OCI-LY3 (cell line): ENCODE measurements at regions not wholly inside any gene's neighbourhood (a gene's known extent, or its start where the extent isn't known, plus 50 kb on each side); places are given as distances from the start of the nearest gene placed in this dataset.
"Not testable (repeated sequence)": the region's sequence is repeated elsewhere in the genome, so short reads cannot be mapped to it uniquely, and the experiment has no call there.

Experiments used
- H2AFZ ChIP-seq: fragments of 200-600, 300-600 bp; shearing (Covaris generic); 2 replicates; pipeline ENCODE4 v1.6.0; 2014; ENCODE audit warnings: antibody characterized with exemption, low read depth, low read length
- H3K27ac ChIP-seq: fragments of 200-600, 300-600 bp; sonication (generic); 2 replicates; pipeline ENCODE4 v1.5.1; 2014; ENCODE audit warnings: mild to moderate bottlenecking, low read length, moderate library complexity, mixed read lengths
- H3K27me3 ChIP-seq: fragments of 200-600, 300-600 bp; sonication (generic); 2 replicates; pipeline ENCODE4 v1.6.1; 2014; ENCODE audit warnings: low read depth, low read length, mixed read lengths
- H3K36me3 ChIP-seq: fragments of 200-600, 300-600 bp; sonication (generic); replicated peaks from 2 replicates; pipeline ENCODE3; 2014; ENCODE audit warnings: low read depth, low read length, mixed read lengths
- H3K4me1 ChIP-seq: fragments of 300-600, 200-600 bp; sonication (generic); 2 replicates; pipeline ENCODE4 v1.6.1; 2014; ENCODE audit warnings: low read length, mixed read lengths
- H3K4me2 ChIP-seq: fragments of 200-600, 300-600 bp; sonication (generic); 2 replicates; pipeline ENCODE4 v1.6.1; 2014; ENCODE audit warnings: low read length, mixed read lengths
- H3K4me3 ChIP-seq: fragments of 300-600, 200-600 bp; sonication (generic); 2 replicates; pipeline ENCODE4 v1.5.1; 2014; ENCODE audit warnings: antibody characterized with exemption, mild to moderate bottlenecking, low read length, moderate library complexity
- H3K79me2 ChIP-seq: fragments of 300-600, 200-600 bp; shearing (Covaris generic); 2 replicates; pipeline ENCODE4 v1.6.1; 2014; ENCODE audit warnings: mild to moderate bottlenecking, low read length, mixed read lengths
- H3K9ac ChIP-seq: fragments of 300-600, 200-600 bp; shearing (Covaris generic); 2 replicates; pipeline ENCODE4 v1.6.0; 2014; ENCODE audit warnings: mild to moderate bottlenecking, low read length, moderate library complexity
- H3K9me3 ChIP-seq: fragments of 200-600, 300-600 bp; shearing (Covaris generic); 2 replicates; pipeline ENCODE4 v1.6.1; 2014; ENCODE audit warnings: low read length, mixed read lengths; ENCODE audit not compliant: insufficient read depth
- H4K20me1 ChIP-seq: fragments of 200-600, 300-600 bp; sonication (generic); 2 replicates; pipeline ENCODE4 v1.6.1; 2016; ENCODE audit warnings: low read length, mixed read lengths; ENCODE audit not compliant: insufficient read depth

DNA sequence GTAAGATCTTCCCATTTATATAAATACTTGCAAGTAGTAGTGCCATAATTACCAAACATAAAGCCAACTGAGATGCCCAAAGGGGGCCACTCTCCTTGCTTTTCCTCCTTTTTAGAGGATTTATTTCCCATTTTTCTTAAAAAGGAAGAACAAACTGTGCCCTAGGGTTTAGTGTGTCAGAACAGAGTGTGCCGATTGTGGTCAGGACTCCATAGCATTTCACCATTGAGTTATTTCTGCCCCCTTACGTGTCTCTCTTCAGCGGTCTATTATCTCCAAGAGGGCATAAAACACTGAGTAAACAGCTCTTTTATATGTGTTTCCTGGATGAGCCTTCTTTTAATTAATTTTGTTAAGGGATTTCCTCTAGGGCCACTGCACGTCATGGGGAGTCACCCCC lies 227.9 kb downstream of the POTEM start:
- H4K20me1 ChIP-seq: not testable (repeated sequence)

GRCh38 chr14:19197488-19198234 lies 230.4 kb downstream of the POTEM start:
- H3K4me1 ChIP-seq, H3K27me3 ChIP-seq, H3K9ac ChIP-seq, H3K79me2 ChIP-seq, H3K36me3 ChIP-seq, H3K27ac ChIP-seq, H3K9me3 ChIP-seq, H4K20me1 ChIP-seq, H3K4me2 ChIP-seq, H3K4me3 ChIP-seq, H2AFZ ChIP-seq: not testable (repeated sequence)

More for the DNA sequence above, 227.9 kb downstream of the POTEM start:
- not testable (repeated sequence) for H3K36me3 ChIP-seq, H3K4me3 ChIP-seq, H3K79me2 ChIP-seq, H2AFZ ChIP-seq, H3K27me3 ChIP-seq, H3K4me2 ChIP-seq, H3K27ac ChIP-seq, H3K4me1 ChIP-seq, H3K9ac ChIP-seq, H3K9me3 ChIP-seq

DNA sequence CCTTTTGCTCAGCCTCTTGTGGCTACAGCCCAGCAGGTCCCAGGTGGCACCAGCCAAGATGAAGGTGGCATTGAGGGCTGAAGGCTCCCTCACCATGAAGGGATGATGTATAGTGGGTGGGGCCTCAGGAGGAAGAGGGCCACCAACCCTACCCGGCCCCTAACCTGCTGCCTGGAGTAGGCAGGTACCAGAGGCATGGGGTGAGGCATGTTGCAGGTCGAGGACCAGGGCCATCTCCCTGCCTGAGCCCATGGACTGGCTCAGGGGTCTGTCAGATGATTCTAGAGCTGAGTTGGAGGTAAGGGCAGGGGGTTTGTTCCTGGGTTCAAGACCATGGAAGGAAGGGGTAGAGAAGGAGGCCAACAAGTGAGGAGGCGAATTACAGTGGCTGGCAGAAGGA lies 231.1 kb downstream of the POTEM start:
- H4K20me1 ChIP-seq, H2AFZ ChIP-seq, H3K36me3 ChIP-seq, H3K4me1 ChIP-seq, H3K9ac ChIP-seq, H3K4me3 ChIP-seq, H3K9me3 ChIP-seq, H3K79me2 ChIP-seq, H3K4me2 ChIP-seq, H3K27ac ChIP-seq, H3K27me3 ChIP-seq: not testable (repeated sequence)

GRCh38 chr14:19201394-19202052 lies 232.6 kb downstream of the POTEG start:
- H3K9me3 ChIP-seq, H4K20me1 ChIP-seq, H3K4me2 ChIP-seq, H3K27ac ChIP-seq, H3K9ac ChIP-seq, H2AFZ ChIP-seq, H3K36me3 ChIP-seq, H3K27me3 ChIP-seq, H3K4me3 ChIP-seq, H3K79me2 ChIP-seq, H3K4me1 ChIP-seq: not testable (repeated sequence)

DNA sequence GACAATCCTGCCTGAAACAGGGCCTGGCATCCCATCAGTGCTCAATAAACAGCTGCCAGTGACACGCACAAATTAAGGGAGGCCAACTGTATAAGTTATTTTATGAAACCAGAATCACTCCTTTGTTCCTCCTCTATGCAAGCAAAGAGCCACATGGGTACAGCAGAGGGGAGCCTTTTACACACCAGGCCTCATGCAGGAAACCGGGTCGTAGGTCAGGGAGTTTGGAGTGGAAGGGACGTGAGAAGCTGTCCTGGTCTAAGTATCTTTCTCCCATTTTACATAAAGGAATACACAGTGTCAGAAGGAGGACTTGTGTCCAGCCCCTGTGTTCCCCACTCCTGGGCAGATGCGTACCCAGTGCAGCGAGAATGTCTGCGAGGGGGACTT lies 232.1 kb downstream of the POTEG start:
- not testable (repeated sequence) for H3K27ac ChIP-seq, H3K4me2 ChIP-seq, H3K4me1 ChIP-seq, H3K9me3 ChIP-seq, H3K79me2 ChIP-seq, H3K4me3 ChIP-seq, H2AFZ ChIP-seq, H3K36me3 ChIP-seq, H3K9ac ChIP-seq, H4K20me1 ChIP-seq, H3K27me3 ChIP-seq

GRCh38 chr14:19203250-19203972 lies 230.7 kb downstream of the POTEG start:
- not testable (repeated sequence) for H3K9me3 ChIP-seq, H3K9ac ChIP-seq, H3K4me1 ChIP-seq, H3K27me3 ChIP-seq, H3K36me3 ChIP-seq, H2AFZ ChIP-seq, H3K27ac ChIP-seq, H3K4me3 ChIP-seq, H4K20me1 ChIP-seq, H3K79me2 ChIP-seq, H3K4me2 ChIP-seq

- not testable (repeated sequence) for H3K4me1 ChIP-seq, H3K9ac ChIP-seq, H3K79me2 ChIP-seq, H3K4me2 ChIP-seq, H3K36me3 ChIP-seq, H3K4me3 ChIP-seq, H3K27ac ChIP-seq, H3K27me3 ChIP-seq, H3K9me3 ChIP-seq, H2AFZ ChIP-seq, H4K20me1 ChIP-seq
Measured at GRCh38 chr14:19204827-19205226, 229.3 kb downstream of the POTEG start.

- H3K4me1 ChIP-seq, H2AFZ ChIP-seq, H3K27ac ChIP-seq, H3K9ac ChIP-seq, H3K27me3 ChIP-seq, H3K79me2 ChIP-seq, H3K9me3 ChIP-seq, H3K4me3 ChIP-seq, H3K4me2 ChIP-seq, H3K36me3 ChIP-seq, H4K20me1 ChIP-seq: not testable (repeated sequence)
Measured at GRCh38 chr14:19216480-19216879, 217.7 kb downstream of the POTEG start.

DNA sequence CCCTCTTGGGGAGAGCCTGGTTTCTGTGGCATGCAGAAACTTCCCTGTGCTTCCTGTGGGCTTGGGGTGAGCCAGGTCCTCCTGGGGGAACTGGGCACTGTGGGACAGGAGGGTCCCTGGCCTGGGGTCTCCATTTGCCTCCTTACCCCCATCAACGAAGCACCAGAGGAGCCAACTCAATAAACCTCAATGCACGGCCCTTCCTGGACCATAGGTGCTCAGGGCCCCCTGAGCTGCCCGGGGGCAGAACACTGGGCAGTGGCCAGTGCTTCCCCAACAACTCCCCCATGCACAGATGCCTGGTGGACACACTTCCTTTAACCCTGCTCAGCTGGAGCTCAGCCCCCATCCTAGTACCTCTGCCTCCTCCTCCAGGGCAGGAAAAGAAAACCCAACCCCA lies 214.7 kb downstream of the POTEG start:
- not testable (repeated sequence) for H4K20me1 ChIP-seq, H2AFZ ChIP-seq, H3K4me3 ChIP-seq, H3K9ac ChIP-seq, H3K4me1 ChIP-seq, H3K79me2 ChIP-seq, H3K36me3 ChIP-seq, H3K27ac ChIP-seq, H3K9me3 ChIP-seq, H3K27me3 ChIP-seq, H3K4me2 ChIP-seq
